Kidney (tissue), 13 donors: ENCODE measurements at regions not wholly inside any gene's neighbourhood (a gene's known extent, or its start where the extent isn't known, plus 50 kb on each side); places are given as distances from the start of the nearest gene placed in this dataset.

Experiments
- DNase-seq, 5 donors: peaks; one replicate each; pipeline ENCODE4 v3.0.0-alpha.2; 2013 to 2020
- FAIRE-seq: peaks from 2 replicates; lab custom pipeline; 2012; peaks lifted over from hg19 to GRCh38; lab: Jason Lieb, UNC
- H3K27ac ChIP-seq, 2 donors: one replicate each; pipeline ENCODE4 v1.7.0; 2013; ENCODE audit warnings: low read depth in 2 of 2, low read length in 2 of 2, inconsistent platforms in 1 of 2
- H3K27me3 ChIP-seq: one replicate; pipeline ENCODE4 v1.7.1; 2013; ENCODE audit warnings: low read length, inconsistent platforms; ENCODE audit not compliant: control insufficient read depth, insufficient read depth
- H3K36me3 ChIP-seq, 3 donors: one replicate each; pipeline versions ENCODE4 v1.7.0 to v1.7.1; 2013; ENCODE audit warnings: low read length in 3 of 3, control low read depth in 1 of 3, inconsistent platforms in 1 of 3; ENCODE audit not compliant: insufficient read depth in 3 of 3, control insufficient read depth in 2 of 3
- H3K4me1 ChIP-seq, 3 donors: one replicate each; pipeline versions ENCODE4 v1.7.0 to v1.7.1; 2013; ENCODE audit warnings: low read length in 3 of 3, inconsistent platforms in 1 of 3, low read depth in 1 of 3; ENCODE audit not compliant: control insufficient read depth in 2 of 3, insufficient read depth in 2 of 3
- H3K4me3 ChIP-seq, 3 donors: one replicate each; pipeline versions ENCODE4 v1.7.0 to v1.8.1; 2013; ENCODE audit warnings: low read length in 3 of 3, control low read depth in 1 of 3, inconsistent platforms in 1 of 3
- H3K9ac ChIP-seq, 3 donors: one replicate each; pipeline versions ENCODE4 v1.7.0 to v1.7.1; 2013; ENCODE audit warnings: low read length in 3 of 3, control low read depth in 1 of 3, inconsistent platforms in 1 of 3
- H3K9me3 ChIP-seq, 3 donors: one replicate each; pipeline versions ENCODE4 v1.7.0 to v1.7.1; 2013; ENCODE audit warnings: low read length in 3 of 3, control low read depth in 1 of 3, inconsistent platforms in 1 of 3; ENCODE audit not compliant: control insufficient read depth in 2 of 3, insufficient read depth in 1 of 3
- intact Hi-C: fragments of 100-400 bp; cut with DNase I; formaldehyde crosslinking; loops from one replicate; pipeline ENCODE4 v1.11.1; 2022
- TF ChIP-seq, protein P1 (sequence below): IDR thresholded peaks from 3 replicates; pipeline ENCODE4 v1.5.1; 2012; ENCODE audit warnings: mild to moderate bottlenecking, moderate library complexity, borderline replicate concordance; ENCODE audit not compliant: insufficient read depth; ENCODE audit errors: extremely low read depth
- donor health status: control.
- donor health status: control.
- donor health status: control.
- donor health status: control.
- donor health status: control.
- donor health status: DM: yes; HTN: yes; CAD: no.
- donor health status: Normal renal cell carcinoma (clear cell type).

DNA sequence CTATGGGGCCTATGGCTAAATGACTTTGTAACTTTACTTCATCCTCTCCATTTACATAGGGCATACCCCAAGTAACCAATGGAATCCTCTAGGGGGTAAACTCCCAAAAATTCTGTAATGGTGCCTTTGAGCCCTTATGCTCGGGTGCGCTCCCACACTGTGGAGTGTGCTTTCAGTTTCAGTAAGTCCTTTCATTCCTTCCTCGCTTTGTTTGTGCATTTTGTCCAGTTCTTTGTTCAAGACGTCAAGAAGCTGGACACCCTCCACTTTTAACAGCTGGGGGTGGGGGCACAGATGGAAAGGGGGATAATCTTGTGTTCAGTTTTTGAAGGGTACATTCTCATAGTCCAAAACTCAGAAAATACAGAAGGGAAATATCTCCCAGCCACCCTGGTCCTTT, 84.4 kb upstream of the C2CD4B start:
- DNase-seq (no peak), FAIRE-seq (no peak)
- H3K27me3 ChIP-seq = no peaks in the 10 kb centered on the region
- TF ChIP-seq, protein P1, sequence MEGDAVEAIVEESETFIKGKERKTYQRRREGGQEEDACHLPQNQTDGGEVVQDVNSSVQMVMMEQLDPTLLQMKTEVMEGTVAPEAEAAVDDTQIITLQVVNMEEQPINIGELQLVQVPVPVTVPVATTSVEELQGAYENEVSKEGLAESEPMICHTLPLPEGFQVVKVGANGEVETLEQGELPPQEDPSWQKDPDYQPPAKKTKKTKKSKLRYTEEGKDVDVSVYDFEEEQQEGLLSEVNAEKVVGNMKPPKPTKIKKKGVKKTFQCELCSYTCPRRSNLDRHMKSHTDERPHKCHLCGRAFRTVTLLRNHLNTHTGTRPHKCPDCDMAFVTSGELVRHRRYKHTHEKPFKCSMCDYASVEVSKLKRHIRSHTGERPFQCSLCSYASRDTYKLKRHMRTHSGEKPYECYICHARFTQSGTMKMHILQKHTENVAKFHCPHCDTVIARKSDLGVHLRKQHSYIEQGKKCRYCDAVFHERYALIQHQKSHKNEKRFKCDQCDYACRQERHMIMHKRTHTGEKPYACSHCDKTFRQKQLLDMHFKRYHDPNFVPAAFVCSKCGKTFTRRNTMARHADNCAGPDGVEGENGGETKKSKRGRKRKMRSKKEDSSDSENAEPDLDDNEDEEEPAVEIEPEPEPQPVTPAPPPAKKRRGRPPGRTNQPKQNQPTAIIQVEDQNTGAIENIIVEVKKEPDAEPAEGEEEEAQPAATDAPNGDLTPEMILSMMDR = no peak
- intact Hi-C loops = no loop called here
- no peak overlapping the region for H3K9ac ChIP-seq
- H3K4me1 ChIP-seq = peaks cover 0 to 4% (median 2%) of the 10 kb centered on the region in 3 donors
- no peak overlapping the region for H3K27ac ChIP-seq
- no peaks in the 10 kb centered on the region for H3K9me3 ChIP-seq
- no peaks in the 10 kb centered on the region for H3K36me3 ChIP-seq
- no peak overlapping the region for H3K4me3 ChIP-seq

DNA sequence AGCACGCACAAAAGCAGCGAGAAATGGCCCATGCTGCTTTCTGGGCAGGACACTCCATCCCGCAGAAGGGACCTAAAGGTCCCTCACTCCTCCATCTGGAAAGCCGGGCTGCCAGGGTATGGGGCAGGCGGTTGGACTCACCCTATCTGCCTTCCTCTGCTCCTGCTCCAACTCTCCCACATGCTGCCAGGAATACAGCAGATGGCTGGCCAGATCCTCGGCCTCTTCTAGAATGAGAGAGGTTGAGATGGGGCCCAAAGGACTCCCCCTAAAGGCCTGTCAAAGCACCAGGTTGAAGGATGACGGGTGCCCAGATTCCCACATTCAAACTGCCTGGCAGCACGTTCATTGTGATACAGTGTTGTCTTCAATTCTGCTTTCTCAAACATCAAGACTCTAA, 85.1 kb upstream of the C2CD4B start:
- Histone ChIP-seq H3K36me3 (no peaks in the 10 kb centered on the region), H3K27me3 (no peaks in the 10 kb centered on the region), H3K4me3 (no peak overlapping the region), H3K9me3 (no peaks in the 10 kb centered on the region), H3K9ac (no peak overlapping the region), H3K4me1 (peaks cover 0 to 4% (median 2%) of the 10 kb centered on the region in 3 donors), H3K27ac (no peak overlapping the region)
- no peak for FAIRE-seq
- DNase-seq = no peak
- TF ChIP-seq, protein P1 = no peak
- intact Hi-C loops = no loop called here

DNA sequence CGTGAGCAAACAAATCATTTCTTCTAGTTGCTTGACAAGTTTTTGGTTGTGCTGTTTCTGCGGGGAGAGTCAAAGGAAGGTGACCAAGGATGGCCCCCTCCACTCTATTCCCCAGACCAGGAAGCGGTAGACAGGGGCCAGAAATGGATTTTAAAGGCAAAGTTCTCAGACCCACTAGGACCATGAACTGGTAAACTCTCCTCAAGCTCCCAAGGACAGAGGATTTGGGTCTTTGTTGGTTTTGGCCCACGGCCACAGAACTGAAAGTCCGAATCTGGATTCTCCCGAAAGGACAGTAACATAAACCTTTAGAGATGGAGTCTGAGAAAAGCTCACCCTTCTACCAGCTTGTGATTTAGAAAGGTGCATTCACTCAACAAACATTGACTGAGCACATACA, 85.9 kb upstream of the C2CD4B start:
- no peaks in the 10 kb centered on the region for H3K27me3 ChIP-seq
- no peaks in the 10 kb centered on the region for H3K36me3 ChIP-seq
- no peaks in the 10 kb centered on the region for H3K9me3 ChIP-seq
- no peak overlapping the region for H3K9ac ChIP-seq
- H3K27ac ChIP-seq = no peak overlapping the region
- H3K4me1 ChIP-seq = peaks cover 0 to 4% (median 2%) of the 10 kb centered on the region in 3 donors
- no peak for FAIRE-seq
- DNase-seq = no peak
- H3K4me3 ChIP-seq = no peak overlapping the region
- intact Hi-C loops = no loop called here
- TF ChIP-seq, protein P1 = no peak

DNA sequence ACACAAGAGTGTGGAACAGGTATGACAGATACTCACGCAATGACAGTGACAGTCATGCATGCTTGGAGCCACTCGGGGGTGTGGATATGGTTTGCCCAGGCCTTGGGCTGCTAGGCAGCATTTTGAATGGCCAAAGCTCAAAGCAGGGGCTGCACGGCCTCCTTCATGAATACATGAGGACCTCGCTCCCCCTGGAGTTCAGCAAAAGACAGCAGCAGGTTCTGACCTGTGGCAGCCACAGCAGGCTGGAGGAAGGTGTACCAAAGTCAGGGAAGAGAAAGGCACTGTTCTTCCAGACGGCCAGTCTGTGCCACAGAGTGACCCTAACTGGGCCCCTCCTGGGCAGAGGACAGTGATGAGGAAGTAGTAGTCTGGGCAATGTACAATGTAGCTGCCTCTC, 88.2 kb upstream of the C2CD4B start:
- DNase-seq (no peak), FAIRE-seq (no peak)
- peaks cover 0 to 4% (median 2%) of the 10 kb centered on the region in 3 donors for H3K4me1 ChIP-seq
- no peak overlapping the region for H3K27ac ChIP-seq
- no peaks in the 10 kb centered on the region for H3K9me3 ChIP-seq
- no peak overlapping the region for H3K9ac ChIP-seq
- no peaks in the 10 kb centered on the region for H3K36me3 ChIP-seq
- H3K27me3 ChIP-seq = no peaks in the 10 kb centered on the region
- intact Hi-C loops = no loop called here
- no peak overlapping the region for H3K4me3 ChIP-seq
- TF ChIP-seq, protein P1 = no peak
